Activated CD4-positive, alpha-beta T cell treated with anti-CD3 and anti-CD28 coated beads for 36 hours (primary cell): ENCODE measurements at regions not wholly inside any gene's neighbourhood (a gene's known extent, or its start where the extent isn't known, plus 50 kb on each side); places are given as distances from the start of the nearest gene placed in this dataset.

ENCODE experiments used
- ATAC-seq: fragments of 200-7000 bp; cut with Tn5 transposase; one replicate; pipeline ENCODE4 v1.10.0; 2021; ENCODE audit warnings: mild to moderate bottlenecking, moderate library complexity
- CTCF ChIA-PET: fragments of 350-600 bp; sonication (Branson Sonifier 250); formaldehyde crosslinking; loops from one replicate; lab custom pipeline; 2021; ENCODE audit warnings: antibody characterized with exemption; lab: Charles Lee
- POLR2A ChIA-PET: fragments of 350-600 bp; sonication (Branson Sonifier 250); formaldehyde crosslinking; loops from one replicate; lab custom pipeline; 2021; ENCODE audit warnings: antibody characterized with exemption, inconsistent platforms; lab: Charles Lee
- DNase-seq: peaks from one replicate; pipeline ENCODE4 v3.0.0-alpha.2; 2020
- H3K27ac Mint-ChIP-seq: one replicate; pipeline ENCODE4 v1.8.0; 2021; ENCODE audit warnings: mixed read lengths
- H3K27me3 Mint-ChIP-seq: one replicate; pipeline ENCODE4 v1.8.0; 2021; ENCODE audit warnings: mixed read lengths
- H3K36me3 Mint-ChIP-seq: one replicate; pipeline ENCODE4 v1.8.0; 2021; ENCODE audit warnings: low read depth, mixed read lengths
- H3K4me1 Mint-ChIP-seq: one replicate; pipeline ENCODE4 v1.8.0; 2021; ENCODE audit warnings: mixed read lengths
- H3K4me3 Mint-ChIP-seq: one replicate; pipeline ENCODE4 v1.8.0; 2021; ENCODE audit warnings: mild to moderate bottlenecking, moderate library complexity, mixed read lengths
- H3K9me3 Mint-ChIP-seq: one replicate; pipeline ENCODE4 v1.8.0; 2021; ENCODE audit warnings: low read depth, mixed read lengths
- intact Hi-C, 2 experiments: fragments of 100-400 bp; cut with DNase I in 1 of 2; cut with micrococcal nuclease in 1 of 2; formaldehyde crosslinking; loops; one replicate each; pipeline versions ENCODE4 v1.14.2 to v1.15.1; 2022 to 2024; cut with DNase I, micrococcal nuclease

DNA sequence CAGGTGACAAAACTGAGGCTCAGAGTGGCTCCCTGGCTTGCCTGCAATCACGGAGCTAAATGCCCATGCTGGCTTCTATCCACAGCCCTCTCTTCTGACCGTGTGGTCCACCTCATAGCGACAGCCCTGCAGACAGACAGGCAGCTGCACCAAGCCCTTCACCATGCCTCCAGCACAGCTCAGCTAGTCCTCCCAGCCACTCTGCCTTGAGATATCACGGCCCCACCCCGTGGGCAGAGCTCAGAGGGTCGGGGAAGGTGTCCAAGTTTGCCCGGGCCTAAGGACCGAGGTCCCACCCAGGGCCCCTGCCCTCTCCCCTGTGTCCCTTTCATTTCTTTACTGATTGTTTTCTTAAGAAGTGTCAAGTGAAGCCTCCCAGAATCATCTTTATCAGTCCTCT, 128.2 kb upstream of the GLI2 start:
- POLR2A ChIA-PET = no interaction called here
- intact Hi-C loops = no loop called here
- Mint-ChIP-seq H3K9me3 (no peaks in the 10 kb centered on the region), H3K36me3 (no peaks in the 10 kb centered on the region), H3K27me3 (peaks cover 8% of the 10 kb centered on the region), H3K4me1 (no peaks in the 10 kb centered on the region), H3K4me3 (no peak overlapping the region), H3K27ac (no peak overlapping the region)
- CTCF ChIA-PET = no interaction called here
- DNase-seq = no peak
- no peak for ATAC-seq

DNA sequence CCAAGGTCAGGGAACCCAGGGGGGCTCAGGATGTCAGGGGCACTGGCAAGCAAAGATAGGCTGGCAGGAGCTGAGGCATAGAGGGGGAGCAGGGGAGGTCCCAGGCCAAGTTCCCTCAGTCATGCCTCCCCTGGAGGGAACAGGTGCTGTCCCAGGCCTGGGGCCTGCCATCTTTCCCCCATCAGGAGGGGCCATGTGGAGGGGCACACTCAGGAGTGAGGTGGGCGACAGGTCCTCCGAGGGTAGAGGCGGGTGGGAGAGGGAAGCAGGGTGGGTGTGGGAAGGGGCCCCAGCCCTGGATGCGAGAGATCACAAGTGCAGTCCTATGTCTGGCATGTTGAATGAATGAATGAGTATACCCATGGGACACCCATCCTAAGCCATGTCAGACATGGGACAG, 127.7 kb upstream of the GLI2 start:
- ATAC-seq (no peak), DNase-seq (no peak)
- H3K9me3 Mint-ChIP-seq = no peaks in the 10 kb centered on the region
- intact Hi-C loops = no loop called here
- no peak overlapping the region for H3K27ac Mint-ChIP-seq
- CTCF ChIA-PET = no interaction called here
- H3K36me3 Mint-ChIP-seq = no peaks in the 10 kb centered on the region
- peaks cover 8% of the 10 kb centered on the region for H3K27me3 Mint-ChIP-seq
- H3K4me1 Mint-ChIP-seq = no peaks in the 10 kb centered on the region
- H3K4me3 Mint-ChIP-seq = no peak overlapping the region
- POLR2A ChIA-PET = no interaction called here

DNA sequence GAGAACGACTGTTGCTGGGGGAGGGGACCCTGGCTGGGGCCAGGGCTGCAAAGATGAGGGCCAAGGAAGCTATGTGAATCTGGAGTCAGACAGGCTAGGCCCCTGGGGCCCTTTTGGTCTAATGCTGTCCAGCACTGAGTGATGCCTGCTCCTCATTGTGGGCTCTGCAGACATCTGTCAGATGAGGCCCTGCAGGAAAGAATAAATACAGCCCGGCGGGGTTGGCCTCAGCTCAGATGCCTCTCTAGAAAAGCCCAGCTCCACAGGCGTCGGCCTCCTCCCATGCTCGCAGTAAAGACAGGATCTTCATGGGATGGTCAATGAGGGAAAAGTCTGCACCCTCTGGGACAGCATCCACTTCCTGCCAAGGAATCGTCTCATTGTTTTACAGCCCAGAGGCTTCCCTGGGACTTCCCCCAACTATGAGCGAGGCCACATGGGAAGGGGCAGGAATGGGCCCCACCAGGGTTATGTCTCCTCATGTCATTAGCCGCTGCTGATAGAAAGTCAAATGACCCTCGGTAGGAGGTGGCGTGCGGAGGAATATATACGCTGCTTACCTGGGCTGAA, 125.8 kb upstream of the GLI2 start:
- ChIA-PET CTCF (no interaction called here), POLR2A (no interaction called here)
- H3K36me3 Mint-ChIP-seq = no peaks in the 10 kb centered on the region
- H3K27ac Mint-ChIP-seq = no peak overlapping the region
- no peaks in the 10 kb centered on the region for H3K4me1 Mint-ChIP-seq
- DNase-seq (no peak), ATAC-seq (no peak)
- peaks cover 6% of the 10 kb centered on the region for H3K27me3 Mint-ChIP-seq
- no peak overlapping the region for H3K4me3 Mint-ChIP-seq
- H3K9me3 Mint-ChIP-seq = no peaks in the 10 kb centered on the region
- intact Hi-C loops = no loop called here

DNA sequence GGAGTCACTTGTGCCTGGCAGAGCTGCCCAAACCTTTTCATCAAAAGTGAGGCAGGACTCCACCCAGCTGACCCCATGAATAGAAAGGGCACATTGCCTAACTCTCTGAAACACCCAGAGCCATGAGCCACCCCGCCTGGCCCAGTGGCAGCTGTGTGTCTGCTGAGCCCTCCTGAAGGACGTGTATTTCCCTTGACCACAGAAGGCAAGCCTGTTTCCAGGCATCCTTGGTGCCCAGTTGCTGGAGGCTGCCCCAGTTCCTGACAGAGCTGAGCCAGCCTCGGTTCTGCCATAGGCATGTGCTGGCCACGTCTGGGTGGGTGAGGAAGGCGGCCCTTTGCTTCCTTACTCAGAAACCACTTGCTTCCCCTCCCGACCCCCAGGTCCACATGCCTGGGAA, 124.7 kb upstream of the GLI2 start:
- no peaks in the 10 kb centered on the region for H3K4me1 Mint-ChIP-seq
- ATAC-seq (no peak), DNase-seq (no peak)
- CTCF ChIA-PET = no interaction called here
- H3K27me3 Mint-ChIP-seq = peaks cover 2% of the 10 kb centered on the region
- no peak overlapping the region for H3K4me3 Mint-ChIP-seq
- POLR2A ChIA-PET = no interaction called here
- no peaks in the 10 kb centered on the region for H3K36me3 Mint-ChIP-seq
- intact Hi-C loops = no loop called here
- H3K9me3 Mint-ChIP-seq = no peaks in the 10 kb centered on the region
- H3K27ac Mint-ChIP-seq = no peak overlapping the region

DNA sequence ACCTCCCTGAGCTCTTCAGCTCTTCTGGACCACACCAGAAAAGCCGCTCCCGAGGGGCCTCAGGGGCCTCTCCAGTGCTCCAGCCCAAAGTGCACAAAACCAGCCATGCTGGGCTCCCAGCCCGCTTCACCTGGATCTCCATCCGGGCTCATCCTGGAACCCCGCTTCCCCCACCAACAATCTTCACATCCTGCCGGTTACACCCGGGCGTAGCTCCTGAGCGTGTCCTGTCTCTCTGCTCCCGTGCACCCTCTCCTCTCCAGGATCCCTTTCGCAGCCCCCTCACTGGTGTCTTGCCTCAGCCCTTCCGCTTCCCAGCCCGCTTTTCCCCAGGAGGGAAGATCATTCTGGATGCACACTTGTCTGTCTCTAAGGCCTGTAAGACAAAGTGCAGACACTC, 123.7 kb upstream of the GLI2 start:
- no peak for ATAC-seq
- Mint-ChIP-seq H3K27ac (no peak overlapping the region), H3K4me3 (no peak overlapping the region), H3K4me1 (no peaks in the 10 kb centered on the region), H3K27me3 (peaks cover 2% of the 10 kb centered on the region), H3K9me3 (no peaks in the 10 kb centered on the region), H3K36me3 (no peaks in the 10 kb centered on the region)
- intact Hi-C loops = no loop called here
- ChIA-PET CTCF (no interaction called here), POLR2A (no interaction called here)
- no peak for DNase-seq

DNA sequence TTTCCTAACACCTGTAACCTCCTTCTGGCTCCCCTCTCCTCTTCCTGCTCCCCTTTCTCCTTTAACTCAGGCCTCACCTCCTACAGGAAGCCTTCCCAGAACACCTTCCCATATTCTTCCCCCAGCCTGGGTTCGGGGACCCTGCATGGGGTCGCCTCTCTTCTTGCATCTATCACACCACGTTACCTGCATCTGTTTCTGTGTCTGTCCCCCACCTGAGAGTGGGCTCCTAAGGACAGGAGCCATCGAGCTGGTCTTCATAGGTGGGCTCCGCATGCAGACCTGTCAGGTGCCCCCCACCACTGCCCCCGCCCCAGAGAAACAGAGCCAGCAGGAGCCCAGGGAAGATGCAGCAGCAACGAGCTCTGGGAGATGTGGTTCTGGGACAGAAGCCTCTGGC, 123.2 kb upstream of the GLI2 start:
- no peak for ATAC-seq
- H3K27ac Mint-ChIP-seq = no peak overlapping the region
- no peak for DNase-seq
- no peaks in the 10 kb centered on the region for H3K9me3 Mint-ChIP-seq
- H3K4me1 Mint-ChIP-seq = no peaks in the 10 kb centered on the region
- peaks cover 2% of the 10 kb centered on the region for H3K27me3 Mint-ChIP-seq
- intact Hi-C loops = no loop called here
- CTCF ChIA-PET = interaction anchor here (0.7 kb wide), 1 partner anchor 68 kb away, joined by 3 read pairs; no protein-coding TSS in a partner anchor
- H3K36me3 Mint-ChIP-seq = no peaks in the 10 kb centered on the region
- POLR2A ChIA-PET = no interaction called here
- H3K4me3 Mint-ChIP-seq = no peak overlapping the region

DNA sequence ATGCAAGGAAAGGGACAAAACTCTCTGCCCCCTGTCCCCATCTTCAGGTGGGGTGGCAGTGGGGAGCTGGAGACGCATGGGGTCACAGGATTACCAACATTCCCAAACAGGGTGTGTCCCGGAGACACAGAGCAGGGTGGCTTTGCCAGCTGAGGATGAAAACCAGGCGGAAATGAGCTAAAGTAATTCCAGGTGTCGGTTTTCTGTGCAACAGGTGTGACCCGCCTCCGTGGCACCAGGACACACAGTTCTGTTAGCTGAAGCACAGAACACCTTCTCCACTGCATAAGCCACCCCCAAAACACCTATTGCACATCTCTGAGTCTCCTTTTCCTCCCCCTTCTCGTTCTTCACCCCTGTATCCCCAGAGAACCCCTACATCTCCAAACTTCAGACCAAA, 122.7 kb upstream of the GLI2 start:
- CTCF ChIA-PET = interaction anchor here (0.5 to 0.7 kb wide), 2 partner anchors 67 to 1841 kb away, joined by 3 read pairs; no protein-coding TSS in a partner anchor
- Mint-ChIP-seq H3K4me3 (no peak overlapping the region), H3K4me1 (no peaks in the 10 kb centered on the region), H3K9me3 (no peaks in the 10 kb centered on the region), H3K27ac (no peak overlapping the region), H3K36me3 (no peaks in the 10 kb centered on the region), H3K27me3 (peaks cover 2% of the 10 kb centered on the region)
- POLR2A ChIA-PET = no interaction called here
- no peak for DNase-seq
- intact Hi-C loops = no loop called here
- ATAC-seq = no peak

DNA sequence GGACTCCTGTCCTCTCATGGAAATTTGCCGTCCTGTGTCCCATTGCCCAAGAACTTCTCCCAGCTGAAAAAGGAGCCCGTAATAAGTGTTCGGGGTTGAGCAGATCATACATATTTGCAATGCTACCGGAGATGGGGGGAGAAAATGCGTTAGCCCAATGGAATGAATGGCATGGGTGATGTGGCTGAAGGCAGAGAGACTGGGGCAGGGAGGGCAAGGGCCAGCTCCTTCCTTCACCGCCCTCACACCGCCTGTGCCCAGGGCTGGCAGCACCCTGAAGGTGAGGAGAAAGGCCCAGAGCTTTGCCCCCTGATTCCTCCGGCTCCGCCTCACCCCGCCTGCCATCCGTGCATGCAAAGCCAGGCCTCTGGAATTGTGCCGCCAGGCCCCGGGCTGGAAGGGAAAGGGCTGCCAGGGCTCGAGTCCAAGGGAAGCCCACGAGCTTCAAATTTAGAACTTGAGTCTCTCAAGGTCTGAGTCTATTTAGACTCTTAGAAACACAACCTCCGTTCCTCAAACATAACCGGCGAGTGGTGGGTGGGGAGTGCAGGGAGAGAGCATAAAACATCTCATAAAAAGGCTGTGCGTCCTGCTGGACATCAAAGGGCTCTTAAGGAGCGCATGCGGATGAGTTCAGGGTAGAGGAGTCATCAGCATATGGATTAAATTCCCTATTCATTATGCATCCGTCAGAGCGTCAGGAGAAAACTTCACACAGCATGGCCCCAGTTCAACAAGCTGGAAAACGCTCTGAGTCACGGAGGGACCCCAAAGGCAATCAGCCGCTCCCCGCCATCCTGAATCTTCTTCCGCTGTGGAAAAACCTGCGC, 121.7 kb upstream of the GLI2 start:
- H3K27ac Mint-ChIP-seq = no peak overlapping the region
- POLR2A ChIA-PET = no interaction called here

DNA sequence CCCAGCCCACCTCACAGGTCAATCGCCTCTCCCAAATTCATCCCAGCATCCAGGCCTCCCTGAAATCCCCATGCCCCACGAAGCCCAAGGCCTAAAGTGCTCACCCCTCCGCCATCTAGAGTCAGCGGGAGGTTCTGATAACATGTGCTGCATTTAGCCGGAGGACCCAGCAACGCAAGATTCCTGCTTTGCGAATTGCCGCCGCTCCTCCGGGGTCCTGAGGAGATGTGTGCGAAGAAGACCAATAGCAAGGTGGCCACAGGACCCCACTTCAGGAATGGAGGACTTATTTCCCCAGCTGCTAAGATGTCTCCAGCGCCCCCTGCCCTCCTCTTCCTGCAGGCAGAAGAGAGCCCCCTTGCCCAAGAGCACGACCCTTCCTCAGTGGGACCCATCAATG, 120.8 kb upstream of the GLI2 start:
- CTCF ChIA-PET = interaction anchor here (0.7 kb wide), 1 partner anchor 30 kb away, joined by 3 read pairs; no protein-coding TSS in a partner anchor
- no peak overlapping the region for H3K4me3 Mint-ChIP-seq
- POLR2A ChIA-PET = interaction anchor here (0.7 kb wide), 1 partner anchor 370 kb away, joined by 3 read pairs; no protein-coding TSS in a partner anchor
- no peak overlapping the region for H3K27ac Mint-ChIP-seq
- no peak for DNase-seq
- intact Hi-C loops = no loop called here
- H3K36me3 Mint-ChIP-seq = no peaks in the 10 kb centered on the region
- ATAC-seq = no peak
- peaks cover 2% of the 10 kb centered on the region for H3K27me3 Mint-ChIP-seq
- no peaks in the 10 kb centered on the region for H3K9me3 Mint-ChIP-seq
- no peaks in the 10 kb centered on the region for H3K4me1 Mint-ChIP-seq

More for the DNA sequence above, 121.7 kb upstream of the GLI2 start:
- Mint-ChIP-seq H3K9me3 (no peaks in the 10 kb centered on the region), H3K4me1 (no peaks in the 10 kb centered on the region), H3K36me3 (no peaks in the 10 kb centered on the region), H3K27me3 (peaks cover 2% of the 10 kb centered on the region), H3K4me3 (no peak overlapping the region)
- DNase-seq (no peak), ATAC-seq (no peak)
- CTCF ChIA-PET = no interaction called here
- intact Hi-C loops = no loop called here

DNA sequence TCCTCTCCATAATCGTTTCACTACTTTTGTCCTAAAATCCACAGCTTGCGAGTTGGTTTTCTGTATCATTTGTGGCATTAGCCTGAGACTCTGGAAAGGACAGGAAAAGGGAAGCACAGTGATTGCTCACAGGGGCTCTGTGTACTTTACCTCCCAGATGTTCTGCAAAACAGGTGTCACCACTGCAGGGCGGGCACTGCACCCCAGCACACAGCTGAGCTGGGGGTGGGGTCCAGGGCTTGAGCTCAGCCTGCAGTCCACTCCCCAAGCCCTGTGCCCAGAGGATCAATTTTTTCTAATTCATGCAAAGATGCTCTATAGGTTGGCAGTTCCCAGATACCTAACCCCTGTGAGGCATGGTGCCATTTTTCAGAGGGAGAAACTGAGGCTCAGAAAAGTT, 119.4 kb upstream of the GLI2 start:
- no peaks in the 10 kb centered on the region for H3K36me3 Mint-ChIP-seq
- no peaks in the 10 kb centered on the region for H3K4me1 Mint-ChIP-seq
- H3K27ac Mint-ChIP-seq = no peak overlapping the region
- ATAC-seq (no peak), DNase-seq (no peak)
- H3K4me3 Mint-ChIP-seq = no peak overlapping the region
- H3K27me3 Mint-ChIP-seq = peaks cover 2% of the 10 kb centered on the region
- no peaks in the 10 kb centered on the region for H3K9me3 Mint-ChIP-seq
- POLR2A ChIA-PET = no interaction called here
- CTCF ChIA-PET = no interaction called here
- intact Hi-C loops = no loop called here

DNA sequence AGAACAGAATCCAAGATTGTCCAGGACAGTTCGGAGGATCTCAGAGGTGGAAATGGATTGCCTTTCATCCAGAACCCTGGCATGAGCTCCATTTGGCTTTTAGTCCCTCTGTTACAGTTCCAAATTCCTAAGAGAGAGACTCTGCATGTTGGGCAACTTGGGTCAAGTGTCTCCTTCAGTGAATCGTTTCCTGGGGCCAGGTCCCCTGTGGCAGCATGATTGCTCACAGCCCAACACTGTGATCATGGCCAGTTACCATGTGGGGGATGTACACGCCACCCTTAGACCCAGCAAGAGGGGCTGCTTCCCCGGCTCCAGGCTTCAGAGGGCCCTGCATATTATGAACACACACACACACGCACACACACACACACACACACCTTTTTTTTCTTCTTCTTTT, 118.6 kb upstream of the GLI2 start:
- ATAC-seq (no peak), DNase-seq (no peak)
- no peak overlapping the region for H3K4me3 Mint-ChIP-seq
- no peak overlapping the region for H3K27ac Mint-ChIP-seq
- intact Hi-C loops = no loop called here
- POLR2A ChIA-PET = no interaction called here
- CTCF ChIA-PET = no interaction called here
- peaks cover 2% of the 10 kb centered on the region for H3K27me3 Mint-ChIP-seq
- H3K4me1 Mint-ChIP-seq = no peaks in the 10 kb centered on the region
- H3K9me3 Mint-ChIP-seq = no peaks in the 10 kb centered on the region
- no peaks in the 10 kb centered on the region for H3K36me3 Mint-ChIP-seq

DNA sequence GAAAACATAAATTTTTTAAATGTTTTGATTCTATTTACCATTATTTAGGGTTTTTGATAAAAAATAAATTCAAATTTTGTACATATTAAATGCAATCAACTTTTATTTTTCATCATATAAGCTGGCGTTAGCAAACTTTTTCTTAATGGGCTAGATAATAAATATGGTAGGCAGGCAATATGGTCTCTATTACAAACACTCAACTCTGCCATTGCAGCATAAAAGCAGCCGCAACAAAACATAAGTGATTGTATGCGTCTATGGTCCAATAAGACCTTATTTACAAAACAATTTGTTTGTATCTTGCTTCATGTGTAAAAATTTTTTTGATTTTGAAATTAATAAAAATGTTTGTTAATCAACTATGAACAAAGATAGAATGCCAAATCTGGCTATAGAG, 116.8 kb upstream of the GLI2 start:
- no peaks in the 10 kb centered on the region for H3K4me1 Mint-ChIP-seq
- POLR2A ChIA-PET = no interaction called here
- H3K36me3 Mint-ChIP-seq = no peaks in the 10 kb centered on the region
- H3K27me3 Mint-ChIP-seq = no peaks in the 10 kb centered on the region
- DNase-seq = no peak
- no peak overlapping the region for H3K27ac Mint-ChIP-seq
- intact Hi-C loops = no loop called here
- no peak for ATAC-seq
- H3K9me3 Mint-ChIP-seq = no peaks in the 10 kb centered on the region
- CTCF ChIA-PET = interaction anchor here (0.7 to 1.7 kb wide), 2 partner anchors 10 to 113 kb away, joined by 3 to 4 read pairs; no protein-coding TSS in a partner anchor
- H3K4me3 Mint-ChIP-seq = no peak overlapping the region
